Left renal pelvis (tissue), 4 donors: ENCODE measurements at regions not wholly inside any gene's neighbourhood (a gene's known extent, or its start where the extent isn't known, plus 50 kb on each side); places are given as distances from the start of the nearest gene placed in this dataset.

Experiments used
- DNase-seq, 4 donors: peaks; one replicate each; pipeline ENCODE4 v3.0.0-alpha.2; 2013; ENCODE audit warnings: low read depth in 4 of 4, low spot score in 3 of 4

DNA sequence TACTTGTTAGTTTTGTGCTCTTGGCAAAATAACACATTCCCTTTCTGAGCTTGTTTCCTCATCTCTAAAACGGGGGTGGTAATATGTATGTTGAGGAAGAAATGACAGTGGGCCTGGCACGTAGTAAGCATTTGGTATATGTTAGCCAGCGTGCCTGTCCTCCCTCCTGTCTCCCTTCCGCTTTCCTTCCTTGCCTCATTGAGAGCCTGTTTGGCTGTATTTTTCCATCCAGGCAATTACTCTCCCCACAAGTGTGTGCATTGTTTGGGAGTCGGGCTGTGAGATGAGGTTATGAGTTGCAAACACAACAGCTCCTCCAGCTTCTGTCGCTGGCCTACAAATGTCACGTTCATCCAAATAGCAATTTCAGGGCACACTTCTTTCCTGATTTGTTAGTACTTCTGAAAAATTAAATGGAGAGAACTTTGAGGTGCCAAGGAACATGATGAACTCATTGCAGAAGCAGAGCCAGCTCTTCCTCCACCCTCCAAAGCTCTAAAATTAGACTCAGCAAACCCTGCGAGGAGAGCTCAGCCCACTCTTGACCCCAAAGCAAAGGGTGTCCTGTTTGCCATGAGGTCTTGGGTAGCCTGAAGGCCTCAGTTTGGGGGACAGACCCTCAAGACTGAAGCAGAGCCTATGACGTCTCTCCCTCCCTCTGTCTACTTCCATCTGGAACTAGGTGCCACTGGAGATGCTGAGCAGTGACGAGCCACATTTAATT lies 50.7 kb upstream of the TOX2 start:
- DNase-seq, result no peak

DNA sequence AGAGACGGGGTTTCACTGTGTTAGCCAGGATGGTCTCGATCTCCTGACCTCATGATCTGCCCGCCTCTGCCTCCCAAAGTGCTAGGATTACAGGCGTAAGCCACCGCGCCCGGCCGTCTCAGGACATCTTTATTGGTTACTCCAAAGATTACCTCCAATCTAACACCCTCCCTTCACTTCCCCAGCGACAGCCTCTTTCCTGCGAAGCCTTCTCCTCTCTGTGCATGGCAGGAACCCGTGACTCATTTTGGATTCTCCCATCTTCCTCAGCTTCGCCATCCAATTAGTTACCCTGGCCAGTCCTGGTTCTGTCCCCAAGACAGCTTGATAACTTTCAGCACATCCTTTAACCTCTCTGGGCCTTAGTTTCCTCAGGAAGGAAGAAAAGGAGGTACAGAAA lies 51.3 kb upstream of the TOX2 start:
- DNase-seq, result no peak

- DNase-seq, result no peak
Measured at GRCh38 chr20:43862438-43862837, 52.2 kb upstream of the TOX2 start.

- DNase-seq, result no peak
Measured at GRCh38 chr20:43859994-43860393, 54.7 kb upstream of the TOX2 start.

- DNase-seq, result no peak
Measured at GRCh38 chr20:43857932-43858331, 56.7 kb upstream of the TOX2 start.

DNA sequence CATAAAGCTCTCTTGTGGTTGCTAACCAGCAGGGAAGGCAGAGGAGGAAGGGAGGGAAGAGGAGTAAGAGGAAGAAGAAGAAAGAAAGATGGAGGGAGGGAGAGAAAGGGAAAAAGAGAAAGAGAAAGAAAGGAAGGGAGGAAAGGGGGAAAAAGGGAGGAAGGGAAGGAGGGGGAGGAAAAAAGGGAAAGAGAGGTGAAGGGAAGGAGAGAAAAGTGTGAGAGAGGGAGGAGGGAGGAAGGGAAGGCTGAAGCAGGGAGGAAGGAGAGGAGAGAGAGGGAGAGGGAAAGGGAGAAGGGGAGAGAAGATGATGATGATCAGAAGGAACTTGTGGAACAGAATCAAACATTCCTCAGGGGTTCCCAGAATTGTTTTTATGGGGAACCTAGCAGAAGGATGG lies 57.5 kb upstream of the TOX2 start:
- no peak for DNase-seq

DNA sequence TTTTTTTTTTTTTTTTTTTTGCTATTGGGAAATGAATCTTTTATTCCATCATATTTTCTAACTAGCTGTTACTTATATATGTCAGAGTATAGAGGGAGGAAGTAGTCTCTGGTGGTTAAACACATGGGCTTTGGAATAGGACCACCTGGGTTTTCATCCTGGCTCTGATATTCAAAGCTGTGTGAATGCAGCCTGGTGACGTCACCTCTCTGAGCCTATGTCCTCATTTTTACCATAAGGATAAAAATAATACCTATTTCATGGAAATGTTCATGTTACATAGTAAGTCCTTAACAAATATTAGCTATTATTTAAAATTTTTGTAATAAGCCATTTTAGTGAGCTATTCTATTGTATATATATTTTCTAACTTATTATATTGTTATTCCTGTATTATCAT lies 58.8 kb upstream of the TOX2 start:
- no peak for DNase-seq

DNA sequence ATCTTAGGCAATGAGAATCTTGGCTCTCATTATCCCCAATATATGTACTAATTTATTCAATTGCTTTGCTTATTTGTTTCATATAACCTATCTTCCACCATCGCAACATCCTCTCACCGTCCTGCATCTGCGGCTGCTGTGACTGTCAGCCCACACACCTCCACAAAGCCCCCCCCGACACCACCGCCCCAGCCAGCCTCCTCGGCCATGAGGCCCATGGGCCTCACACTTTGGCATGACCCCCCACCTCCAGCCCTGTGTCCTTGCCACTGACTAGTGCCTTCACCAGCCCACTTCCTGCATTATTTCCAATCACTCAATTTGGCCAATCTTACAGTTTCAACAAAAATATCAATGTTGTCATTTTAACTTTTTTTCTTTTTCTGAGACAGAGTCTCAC lies 60.7 kb upstream of the TOX2 start:
- DNase-seq, result no peak

GRCh38 chr20:43853174-43853803 lies 61.4 kb upstream of the TOX2 start:
- DNase-seq, result no peak

DNA sequence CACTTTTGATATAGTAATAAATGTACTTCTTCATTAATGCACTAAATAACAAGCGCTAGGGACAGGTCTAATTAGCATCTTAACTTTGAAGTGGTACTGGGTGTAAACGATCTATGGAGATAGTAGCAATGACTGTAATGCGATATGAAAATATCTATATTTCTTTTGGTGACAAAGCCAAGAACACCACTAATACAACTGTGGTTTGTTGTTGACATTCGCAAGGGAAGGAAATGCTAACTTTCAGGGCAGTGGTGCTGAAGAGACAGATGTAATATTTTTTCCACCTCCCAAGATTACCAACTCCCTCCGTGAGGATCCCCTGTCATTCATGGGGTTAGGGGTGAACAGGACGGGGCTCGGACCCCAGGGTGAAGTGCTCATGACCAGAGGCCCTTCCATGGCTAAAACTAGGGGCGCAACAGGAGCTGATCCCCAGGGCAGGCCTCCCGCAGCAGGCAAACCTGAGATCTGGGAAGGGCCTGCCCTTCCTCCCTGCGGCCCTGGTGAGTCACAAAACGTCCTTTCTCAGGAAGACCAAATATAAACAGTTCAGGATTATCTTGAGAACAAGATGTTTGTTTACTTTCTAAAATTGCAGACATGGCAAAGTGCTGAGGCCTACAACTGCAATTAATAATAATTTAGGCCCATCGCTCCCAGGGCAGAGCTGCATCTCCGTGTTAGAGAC lies 65.0 kb upstream of the TOX2 start:
- DNase-seq, result no peak

DNA sequence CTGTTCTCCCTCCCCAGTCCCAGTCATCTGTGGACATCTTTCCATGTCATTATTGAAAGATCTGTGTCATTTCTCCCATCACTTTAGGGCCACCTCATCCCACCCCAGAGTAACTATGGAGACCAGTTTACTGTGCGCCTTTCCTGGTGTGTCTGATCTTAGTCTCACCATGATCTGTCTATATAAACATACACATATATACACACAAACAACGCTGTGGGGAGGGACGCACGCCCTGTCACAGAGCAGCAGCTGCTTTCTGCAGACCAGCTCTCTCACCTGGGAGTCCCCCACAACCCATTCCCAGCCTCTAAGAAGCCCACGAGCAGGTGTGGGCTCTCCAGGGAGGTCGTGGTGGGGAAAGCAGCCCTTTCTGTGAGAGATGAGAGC lies 68.1 kb upstream of the TOX2 start:
- DNase-seq, result no peak

- peak in 1 of 4 donors; percentile 1 for DNase-seq
Measured at GRCh38 chr20:43844778-43845614, 69.7 kb upstream of the TOX2 start.

- DNase-seq, result no peak
Measured at GRCh38 chr20:43843965-43844660, 70.5 kb upstream of the TOX2 start.

DNA sequence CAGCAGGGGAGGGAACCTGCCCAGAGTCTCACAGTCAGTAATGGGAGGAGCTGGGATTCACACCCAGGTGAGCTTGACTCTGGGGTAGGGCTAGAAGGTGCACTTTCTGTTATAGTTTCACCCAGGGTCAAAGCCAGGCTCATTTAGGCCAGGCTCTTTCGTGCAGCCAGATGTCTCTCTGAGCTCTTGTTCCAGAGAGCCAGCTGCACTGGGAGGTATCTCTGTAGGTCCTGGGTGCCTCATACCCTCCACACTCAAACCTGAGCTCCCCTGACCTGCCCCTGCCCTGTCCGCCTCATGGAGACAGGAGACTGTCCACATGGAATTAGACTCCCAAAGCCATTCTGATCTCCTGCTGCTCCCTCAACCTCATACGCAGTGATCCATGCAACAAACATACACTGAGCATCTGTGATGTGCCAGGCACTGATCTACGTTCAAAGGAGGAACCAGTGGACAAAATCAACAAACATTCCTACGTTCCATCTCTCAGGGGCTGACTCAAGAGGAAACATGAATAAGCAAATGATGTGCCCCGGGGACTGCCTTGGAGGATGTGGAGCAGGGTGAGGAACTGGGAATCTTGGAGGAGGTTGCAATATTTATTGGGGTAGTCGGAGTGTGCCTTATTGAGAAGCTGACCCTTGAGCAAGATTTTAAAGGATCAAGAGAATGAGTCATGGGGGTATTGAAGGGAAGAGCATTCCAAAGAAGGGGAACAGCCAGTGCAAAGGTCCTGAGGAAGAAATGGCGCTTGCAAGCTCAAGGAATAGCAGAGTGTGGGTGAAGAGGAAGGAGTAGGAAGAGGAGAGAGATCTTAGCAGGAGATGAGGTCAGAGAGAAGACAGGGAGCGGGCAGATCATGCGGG lies 71.3 kb upstream of the TOX2 start:
- DNase-seq, result no peak

DNA sequence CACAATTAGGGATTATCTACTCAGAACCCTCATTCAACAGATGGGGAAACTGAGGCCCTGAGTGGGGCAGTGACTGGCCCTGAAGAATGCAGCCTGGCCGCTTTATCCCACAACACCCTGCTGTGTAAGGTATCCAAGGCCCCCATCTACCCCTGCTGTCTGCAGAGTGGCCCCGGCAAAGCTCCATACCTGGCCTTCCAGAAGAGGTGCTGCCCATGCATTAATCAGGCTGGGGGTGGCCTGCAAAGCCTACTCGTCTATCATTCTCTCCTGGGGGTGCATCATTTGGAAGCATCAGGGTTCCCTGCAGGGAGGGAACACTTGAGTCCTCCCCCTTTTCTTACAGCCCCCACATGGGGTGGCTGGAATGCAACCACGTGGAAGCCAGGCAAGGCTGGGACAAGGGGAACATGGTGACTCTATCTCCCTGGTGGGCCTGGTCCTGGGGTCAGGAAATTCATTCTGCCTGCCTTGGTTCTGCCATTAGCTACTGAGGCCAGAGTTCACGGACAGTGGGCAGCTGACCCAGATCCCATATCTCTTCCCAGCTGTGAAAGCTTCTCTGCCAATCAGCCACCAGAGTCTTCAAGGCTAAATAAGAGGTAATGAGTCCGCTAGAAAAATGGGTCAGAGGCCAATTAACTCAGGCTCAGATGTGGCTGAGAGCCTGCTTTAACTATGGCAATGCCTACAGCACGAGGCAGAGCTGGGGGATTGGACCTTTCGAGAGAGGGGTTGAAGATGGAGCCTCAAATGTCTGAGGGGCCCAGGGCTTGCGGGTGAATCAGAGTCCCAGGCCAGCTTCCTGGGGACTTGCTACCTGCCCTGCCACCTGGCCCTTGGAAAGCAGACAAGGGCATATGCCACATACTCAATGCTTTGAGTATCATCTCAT lies 72.3 kb upstream of the TOX2 start:
- no peak for DNase-seq

DNA sequence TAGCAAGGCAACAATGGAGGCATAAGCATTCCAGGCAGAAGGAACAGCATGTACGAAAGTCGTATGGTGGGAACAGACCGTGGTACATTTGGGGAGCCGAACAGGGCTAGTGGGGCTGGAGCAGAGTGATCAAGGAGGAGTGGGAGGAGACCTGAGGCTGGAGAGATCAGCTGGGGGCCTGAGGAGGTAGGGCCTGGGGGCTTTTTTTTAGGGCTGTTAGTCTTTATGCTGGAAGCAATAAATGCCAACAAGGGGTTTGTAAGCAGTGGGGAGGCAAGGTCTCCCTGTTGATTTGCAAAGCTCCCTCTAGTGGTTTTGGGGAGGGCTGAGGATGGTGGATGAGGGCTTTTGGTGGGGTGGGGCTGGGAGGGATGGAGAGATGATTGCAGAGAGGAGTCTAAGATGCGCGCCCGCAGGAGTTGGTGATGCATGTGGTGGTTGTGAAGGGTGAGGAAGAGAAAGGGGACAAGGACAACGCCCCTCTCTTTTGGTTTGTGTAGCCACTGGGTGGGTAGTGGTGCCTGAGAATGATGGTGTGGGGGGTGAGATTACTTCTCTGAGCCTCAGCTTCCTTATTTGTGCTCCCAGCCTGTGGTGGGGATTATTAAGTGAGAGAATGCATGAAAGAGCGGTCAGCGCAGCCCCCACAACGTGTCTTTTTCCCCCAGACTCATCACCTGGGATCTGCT lies 74.1 kb upstream of the TOX2 start:
- no peak for DNase-seq

DNA sequence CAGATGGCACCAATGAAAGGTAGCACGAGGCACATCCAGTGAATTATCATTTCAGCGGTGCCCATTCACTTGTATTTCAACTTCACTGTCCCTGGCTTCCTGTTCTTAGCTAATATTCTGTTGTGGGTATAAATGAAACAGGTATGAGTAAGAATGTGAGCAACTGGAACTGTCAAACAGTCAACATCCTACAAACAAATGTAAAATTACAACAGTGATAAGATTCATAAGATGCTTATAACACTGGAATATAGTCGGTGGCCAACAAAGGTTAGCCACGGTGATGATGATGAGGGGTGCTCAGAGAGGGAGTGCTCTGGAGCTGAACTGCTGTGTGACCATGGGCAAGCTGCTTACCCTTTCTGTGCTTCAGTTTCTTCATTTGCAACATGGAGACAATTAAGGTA lies 74.9 kb upstream of the TOX2 start:
- DNase-seq, result no peak

GRCh38 chr20:43838703-43839060 lies 76.0 kb upstream of the TOX2 start:
- no peak for DNase-seq
